OCI-M2 (cell line): ENCODE measurements at regions not wholly inside any gene's neighbourhood (a gene's known extent, or its start where the extent isn't known, plus 50 kb on each side); places are given as distances from the start of the nearest gene placed in this dataset.
"Not testable (repeated sequence)": the region's sequence is repeated elsewhere in the genome, so short reads cannot be mapped to it uniquely, and the experiment has no call there.

Experiments
- DNase-seq: peaks from one replicate; lab custom pipeline; 2025; ENCODE audit not compliant: unreplicated experiment; lab: John Stamatoyannopoulos, UW

GRCh38 chrX:114095789-114096188 is 488.1 kb upstream of the HTR2C start:
- no peak for DNase-seq

GRCh38 chrX:114087543-114087942 is 496.3 kb upstream of the HTR2C start:
- no peak for DNase-seq

GRCh38 chrX:114077773-114078172 is 506.1 kb upstream of the HTR2C start:
- DNase-seq, result no peak

GRCh38 chrX:114075073-114075673 is 508.7 kb upstream of the HTR2C start:
- no peak for DNase-seq

GRCh38 chrX:114073926-114074325 is 510.0 kb upstream of the HTR2C start:
- no peak for DNase-seq

- DNase-seq, result no peak
Observed at GRCh38 chrX:114071412-114071811, 512.5 kb upstream of the HTR2C start.

- no peak for DNase-seq
Observed at GRCh38 chrX:114065577-114066223, 518.2 kb upstream of the HTR2C start.

- DNase-seq, result no peak
Observed at GRCh38 chrX:114061226-114061625, 522.7 kb upstream of the HTR2C start.

- DNase-seq, result no peak
Observed at GRCh38 chrX:114058988-114059418, 524.9 kb upstream of the HTR2C start.

- not testable (repeated sequence) for DNase-seq
Observed at GRCh38 chrX:114057422-114057821, 526.5 kb upstream of the HTR2C start.

GRCh38 chrX:114051667-114052315 is 532.1 kb upstream of the HTR2C start:
- no peak for DNase-seq

- no peak for DNase-seq
Observed at GRCh38 chrX:114050075-114050796, 533.6 kb upstream of the HTR2C start.

- no peak for DNase-seq
Observed at GRCh38 chrX:114049063-114049462, 534.8 kb upstream of the HTR2C start.

GRCh38 chrX:114047558-114047957 is 536.3 kb upstream of the HTR2C start:
- no peak for DNase-seq

- no peak for DNase-seq
Observed at GRCh38 chrX:114046695-114047279, 537.1 kb upstream of the HTR2C start.

- not testable (repeated sequence) for DNase-seq
Observed at GRCh38 chrX:114041470-114041869, 542.4 kb upstream of the HTR2C start.

GRCh38 chrX:114040661-114041269 is 543.1 kb upstream of the HTR2C start:
- DNase-seq, result not testable (repeated sequence)

- not testable (repeated sequence) for DNase-seq
Observed at GRCh38 chrX:114040111-114040510, 543.8 kb upstream of the HTR2C start.

- DNase-seq, result no peak
Observed at GRCh38 chrX:114038358-114038757, 545.5 kb upstream of the HTR2C start.

- DNase-seq, result no peak
Observed at GRCh38 chrX:114037515-114037914, 546.4 kb upstream of the HTR2C start.
